ENCODE measurements at regions not wholly inside any gene's neighbourhood (a gene's known extent, or its start where the extent isn't known, plus 50 kb on each side); places are given as distances from the start of the nearest gene placed in this dataset.

DNA sequence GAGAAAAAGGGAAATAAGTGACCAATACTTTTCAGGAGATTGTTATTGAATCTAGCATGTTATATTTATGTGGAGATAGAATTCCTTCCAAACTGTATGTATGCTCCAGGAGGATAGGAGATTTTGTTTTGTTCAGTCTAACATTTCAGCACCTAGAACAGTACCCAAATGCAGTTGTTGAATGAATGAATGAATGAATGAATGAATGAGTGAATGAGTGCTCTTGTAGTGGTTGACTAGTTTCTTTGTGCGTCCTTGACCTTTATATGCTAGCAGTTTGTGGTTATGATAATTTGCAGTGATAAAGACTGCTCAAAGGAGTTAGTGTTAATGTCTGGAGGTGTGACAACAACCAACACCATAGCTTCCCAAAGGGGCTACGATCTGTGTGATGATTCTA, 663.5 kb upstream of the GOT2 start:
- TF ChIP-seq TAF1 (conservative IDR thresholded peaks at IDR 0.05) (no peak), JUND (IDR thresholded peaks at IDR 0.05) (no peak), YY1 (IDR thresholded peaks at IDR 0.05) (no peak), FOXA1 (IDR thresholded peaks at IDR 0.05) (no peak), GABPA (IDR thresholded peaks at IDR 0.05 in 1 of 2, conservative IDR thresholded peaks at IDR 0.05 in 1 of 2) (no peak), FOXA2 (IDR thresholded peaks at IDR 0.05) (no peak)
- Histone ChIP-seq H3K36me3 (ENCODE audit: control insufficient read depth in 4 of 4, insufficient read depth in 3 of 4, low read depth in 1 of 4, low read length in 3 of 4) (no peaks in the 10 kb centered on the region), H3K4me3 (ENCODE audit: low read depth in 1 of 3, low read length in 3 of 3) (no peak overlapping the region), H3K27ac (ENCODE audit: low read depth in 1 of 2, low read length in 2 of 2) (no peak overlapping the region), H3K27me3 (ENCODE audit: control insufficient read depth in 4 of 4, insufficient read depth in 4 of 4, low read length in 3 of 4) (no peaks in the 10 kb centered on the region), H3K4me1 (ENCODE audit: control insufficient read depth in 4 of 4, insufficient read depth in 4 of 4, low read length in 3 of 4) (no peaks in the 10 kb centered on the region), H3K9ac (ENCODE audit: low read depth in 1 of 2, low read length in 2 of 2) (no peak overlapping the region), H3K9me3 (ENCODE audit: control insufficient read depth in 4 of 4, low read length in 3 of 4) (no peaks in the 10 kb centered on the region)
- DNase-seq (ENCODE audit: low spot score) = no peak
- 61% methylated on average over 2 of the region's 2 CpGs for WGBS

GRCh38 chr16:59394526-59394925, 660.4 kb upstream of the GOT2 start:
- H3K27ac ChIP-seq (ENCODE audit: low read depth in 1 of 2, low read length in 2 of 2) = no peak overlapping the region
- TF ChIP-seq, protein P1, sequence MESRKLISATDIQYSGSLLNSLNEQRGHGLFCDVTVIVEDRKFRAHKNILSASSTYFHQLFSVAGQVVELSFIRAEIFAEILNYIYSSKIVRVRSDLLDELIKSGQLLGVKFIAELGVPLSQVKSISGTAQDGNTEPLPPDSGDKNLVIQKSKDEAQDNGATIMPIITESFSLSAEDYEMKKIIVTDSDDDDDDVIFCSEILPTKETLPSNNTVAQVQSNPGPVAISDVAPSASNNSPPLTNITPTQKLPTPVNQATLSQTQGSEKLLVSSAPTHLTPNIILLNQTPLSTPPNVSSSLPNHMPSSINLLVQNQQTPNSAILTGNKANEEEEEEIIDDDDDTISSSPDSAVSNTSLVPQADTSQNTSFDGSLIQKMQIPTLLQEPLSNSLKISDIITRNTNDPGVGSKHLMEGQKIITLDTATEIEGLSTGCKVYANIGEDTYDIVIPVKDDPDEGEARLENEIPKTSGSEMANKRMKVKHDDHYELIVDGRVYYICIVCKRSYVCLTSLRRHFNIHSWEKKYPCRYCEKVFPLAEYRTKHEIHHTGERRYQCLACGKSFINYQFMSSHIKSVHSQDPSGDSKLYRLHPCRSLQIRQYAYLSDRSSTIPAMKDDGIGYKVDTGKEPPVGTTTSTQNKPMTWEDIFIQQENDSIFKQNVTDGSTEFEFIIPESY (IDR thresholded peaks at IDR 0.05) = no peak
- no peak for TF ChIP-seq RXRA (IDR thresholded peaks at IDR 0.05)
- H3K4me3 ChIP-seq (ENCODE audit: low read depth in 1 of 3, low read length in 3 of 3) = no peak overlapping the region
- H3K36me3 ChIP-seq (ENCODE audit: control insufficient read depth in 4 of 4, insufficient read depth in 3 of 4, low read depth in 1 of 4, low read length in 3 of 4) = no peaks in the 10 kb centered on the region
- H3K27me3 ChIP-seq (ENCODE audit: control insufficient read depth in 4 of 4, insufficient read depth in 4 of 4, low read length in 3 of 4) = no peaks in the 10 kb centered on the region
- no peaks in the 10 kb centered on the region for H3K4me1 ChIP-seq (ENCODE audit: control insufficient read depth in 4 of 4, insufficient read depth in 4 of 4, low read length in 3 of 4)
- no peak overlapping the region for H3K9ac ChIP-seq (ENCODE audit: low read depth in 1 of 2, low read length in 2 of 2)
- no peak for DNase-seq (ENCODE audit: low spot score)
- no peaks in the 10 kb centered on the region for H3K9me3 ChIP-seq (ENCODE audit: control insufficient read depth in 4 of 4, low read length in 3 of 4)

GRCh38 chr16:59392911-59393310, 658.8 kb upstream of the GOT2 start:
- no peak for TF ChIP-seq YY1 (IDR thresholded peaks at IDR 0.05)
- no peak for TF ChIP-seq FOXA1 (IDR thresholded peaks at IDR 0.05)
- TF ChIP-seq, protein P1 (IDR thresholded peaks at IDR 0.05) = no peak
- no peak for TF ChIP-seq MAX (IDR thresholded peaks at IDR 0.05)
- TF ChIP-seq, protein P2, sequence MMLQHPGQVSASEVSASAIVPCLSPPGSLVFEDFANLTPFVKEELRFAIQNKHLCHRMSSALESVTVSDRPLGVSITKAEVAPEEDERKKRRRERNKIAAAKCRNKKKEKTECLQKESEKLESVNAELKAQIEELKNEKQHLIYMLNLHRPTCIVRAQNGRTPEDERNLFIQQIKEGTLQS (IDR thresholded peaks at IDR 0.05) = no peak
- no peak for TF ChIP-seq JUND (IDR thresholded peaks at IDR 0.05)
- no peak for TF ChIP-seq GABPA (IDR thresholded peaks at IDR 0.05 in 1 of 2, conservative IDR thresholded peaks at IDR 0.05 in 1 of 2)
- TF ChIP-seq EGR1 (IDR thresholded peaks at IDR 0.05; ENCODE audit: low read depth in 2 of 2) = no peak
- TF ChIP-seq NR2F2 (IDR thresholded peaks at IDR 0.05) = no peak
- TF ChIP-seq TAF1 (conservative IDR thresholded peaks at IDR 0.05) = no peak
- no peak for TF ChIP-seq HNF4A (conservative IDR thresholded peaks at IDR 0.05)
- no peak for TF ChIP-seq HNF4G (IDR thresholded peaks at IDR 0.05)
- TF ChIP-seq RXRA (IDR thresholded peaks at IDR 0.05) = no peak
- no peak for TF ChIP-seq RAD21 (IDR thresholded peaks at IDR 0.05)
- TF ChIP-seq REST (IDR thresholded peaks at IDR 0.05) = no peak
- TF ChIP-seq, protein P3, sequence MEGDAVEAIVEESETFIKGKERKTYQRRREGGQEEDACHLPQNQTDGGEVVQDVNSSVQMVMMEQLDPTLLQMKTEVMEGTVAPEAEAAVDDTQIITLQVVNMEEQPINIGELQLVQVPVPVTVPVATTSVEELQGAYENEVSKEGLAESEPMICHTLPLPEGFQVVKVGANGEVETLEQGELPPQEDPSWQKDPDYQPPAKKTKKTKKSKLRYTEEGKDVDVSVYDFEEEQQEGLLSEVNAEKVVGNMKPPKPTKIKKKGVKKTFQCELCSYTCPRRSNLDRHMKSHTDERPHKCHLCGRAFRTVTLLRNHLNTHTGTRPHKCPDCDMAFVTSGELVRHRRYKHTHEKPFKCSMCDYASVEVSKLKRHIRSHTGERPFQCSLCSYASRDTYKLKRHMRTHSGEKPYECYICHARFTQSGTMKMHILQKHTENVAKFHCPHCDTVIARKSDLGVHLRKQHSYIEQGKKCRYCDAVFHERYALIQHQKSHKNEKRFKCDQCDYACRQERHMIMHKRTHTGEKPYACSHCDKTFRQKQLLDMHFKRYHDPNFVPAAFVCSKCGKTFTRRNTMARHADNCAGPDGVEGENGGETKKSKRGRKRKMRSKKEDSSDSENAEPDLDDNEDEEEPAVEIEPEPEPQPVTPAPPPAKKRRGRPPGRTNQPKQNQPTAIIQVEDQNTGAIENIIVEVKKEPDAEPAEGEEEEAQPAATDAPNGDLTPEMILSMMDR (IDR thresholded peaks at IDR 0.05; ENCODE audit: low read depth, low read length, missing input control) = no peak
- no peak for TF ChIP-seq FOXA2 (IDR thresholded peaks at IDR 0.05)
- no peak for TF ChIP-seq SP1 (IDR thresholded peaks at IDR 0.05)
- Histone ChIP-seq H3K9me3 (ENCODE audit: control insufficient read depth in 4 of 4, low read length in 3 of 4) (no peaks in the 10 kb centered on the region), H3K36me3 (ENCODE audit: control insufficient read depth in 4 of 4, insufficient read depth in 3 of 4, low read depth in 1 of 4, low read length in 3 of 4) (no peaks in the 10 kb centered on the region), H3K4me1 (ENCODE audit: control insufficient read depth in 4 of 4, insufficient read depth in 4 of 4, low read length in 3 of 4) (no peaks in the 10 kb centered on the region), H3K9ac (ENCODE audit: low read depth in 1 of 2, low read length in 2 of 2) (no peak overlapping the region), H3K27me3 (ENCODE audit: control insufficient read depth in 4 of 4, insufficient read depth in 4 of 4, low read length in 3 of 4) (no peaks in the 10 kb centered on the region), H3K4me3 (ENCODE audit: low read depth in 1 of 3, low read length in 3 of 3) (no peak overlapping the region), H3K27ac (ENCODE audit: low read depth in 1 of 2, low read length in 2 of 2) (no peak overlapping the region)
- WGBS = 40% methylated on average over 2 of the region's 2 CpGs
- DNase-seq (ENCODE audit: low spot score) = no peak

All from liver (tissue), 8 donors.